ENCODE measurements at regions not wholly inside any gene's neighbourhood (a gene's known extent, or its start where the extent isn't known, plus 50 kb on each side); places are given as distances from the start of the nearest gene placed in this dataset.
"Not testable (repeated sequence)": the region's sequence is repeated elsewhere in the genome, so short reads cannot be mapped to it uniquely, and the experiment has no call there.

- DNase-seq (ENCODE audit: low spot score), result no peak
Measured at GRCh38 chr14:42508209-42508946, 901.7 kb downstream of the LRFN5 start.

- DNase-seq (ENCODE audit: low spot score), result no peak
Measured at GRCh38 chr14:42504433-42504832, 897.8 kb downstream of the LRFN5 start.

GRCh38 chr14:42499137-42499536 is 892.5 kb downstream of the LRFN5 start:
- DNase-seq (ENCODE audit: low spot score), result no peak

GRCh38 chr14:42490536-42490935 is 883.9 kb downstream of the LRFN5 start:
- DNase-seq (ENCODE audit: low spot score), result no peak

- DNase-seq (ENCODE audit: low spot score), result no peak
Measured at GRCh38 chr14:42488965-42489364, 882.3 kb downstream of the LRFN5 start.

- not testable (repeated sequence) for DNase-seq (ENCODE audit: low spot score)
Measured at GRCh38 chr14:42482345-42482971, 875.8 kb downstream of the LRFN5 start.

- not testable (repeated sequence) for DNase-seq (ENCODE audit: low spot score)
Measured at GRCh38 chr14:42481714-42482113, 875.0 kb downstream of the LRFN5 start.

GRCh38 chr14:42480255-42480654 is 873.6 kb downstream of the LRFN5 start:
- DNase-seq (ENCODE audit: low spot score), result no peak

GRCh38 chr14:42475289-42475688 is 868.6 kb downstream of the LRFN5 start:
- DNase-seq (ENCODE audit: low spot score), result no peak

GRCh38 chr14:42470427-42470719 is 863.7 kb downstream of the LRFN5 start:
- DNase-seq (ENCODE audit: low spot score), result no peak

GRCh38 chr14:42469637-42470426 is 863.2 kb downstream of the LRFN5 start:
- no peak for DNase-seq (ENCODE audit: low spot score)

GRCh38 chr14:42460673-42461072 is 854.0 kb downstream of the LRFN5 start:
- no peak for DNase-seq (ENCODE audit: low spot score)

- DNase-seq (ENCODE audit: low spot score), result no peak
Measured at GRCh38 chr14:42459171-42459685, 852.6 kb downstream of the LRFN5 start.

- DNase-seq (ENCODE audit: low spot score), result no peak
Measured at GRCh38 chr14:42441615-42442014, 834.9 kb downstream of the LRFN5 start.

- DNase-seq (ENCODE audit: low spot score), result no peak
Measured at GRCh38 chr14:42437809-42438208, 831.1 kb downstream of the LRFN5 start.

GRCh38 chr14:42429401-42429800 is 822.7 kb downstream of the LRFN5 start:
- DNase-seq (ENCODE audit: low spot score), result no peak

- no peak for DNase-seq (ENCODE audit: low spot score)
Measured at GRCh38 chr14:42428996-42429395, 822.3 kb downstream of the LRFN5 start.

GRCh38 chr14:42424501-42424900 is 817.8 kb downstream of the LRFN5 start:
- DNase-seq (ENCODE audit: low spot score), result no peak

- no peak for DNase-seq (ENCODE audit: low spot score)
Measured at GRCh38 chr14:42421377-42422078, 814.9 kb downstream of the LRFN5 start.

GRCh38 chr14:42420071-42420470 is 813.4 kb downstream of the LRFN5 start:
- DNase-seq (ENCODE audit: low spot score), result no peak

GRCh38 chr14:42407153-42407552 is 800.5 kb downstream of the LRFN5 start:
- DNase-seq (ENCODE audit: low spot score), result no peak

- no peak for DNase-seq (ENCODE audit: low spot score)
Measured at GRCh38 chr14:42391146-42391834, 784.6 kb downstream of the LRFN5 start.
